ENCODE measurements at regions not wholly inside any gene's neighbourhood (a gene's known extent, or its start where the extent isn't known, plus 50 kb on each side); places are given as distances from the start of the nearest gene placed in this dataset.

DNA sequence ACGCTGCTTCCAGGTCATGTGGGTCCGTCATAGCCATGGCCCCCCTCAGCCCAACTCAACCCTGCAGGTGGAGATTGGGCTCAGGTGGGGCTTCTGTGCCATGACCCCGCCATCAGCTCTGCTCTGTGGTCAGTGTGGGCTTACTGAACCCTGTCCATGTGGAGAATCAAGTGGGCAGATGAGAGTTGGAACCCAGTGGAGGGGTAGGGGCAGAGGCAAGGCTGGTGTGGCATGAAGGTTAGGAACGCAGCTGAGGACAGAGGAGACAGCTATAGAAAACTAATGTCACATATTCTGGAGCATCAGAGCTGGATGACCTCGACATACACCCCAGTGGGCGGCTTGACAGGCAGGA lies 355.9 kb downstream of the PTPRU start (continued):
- TF ChIP-seq, protein P1, sequence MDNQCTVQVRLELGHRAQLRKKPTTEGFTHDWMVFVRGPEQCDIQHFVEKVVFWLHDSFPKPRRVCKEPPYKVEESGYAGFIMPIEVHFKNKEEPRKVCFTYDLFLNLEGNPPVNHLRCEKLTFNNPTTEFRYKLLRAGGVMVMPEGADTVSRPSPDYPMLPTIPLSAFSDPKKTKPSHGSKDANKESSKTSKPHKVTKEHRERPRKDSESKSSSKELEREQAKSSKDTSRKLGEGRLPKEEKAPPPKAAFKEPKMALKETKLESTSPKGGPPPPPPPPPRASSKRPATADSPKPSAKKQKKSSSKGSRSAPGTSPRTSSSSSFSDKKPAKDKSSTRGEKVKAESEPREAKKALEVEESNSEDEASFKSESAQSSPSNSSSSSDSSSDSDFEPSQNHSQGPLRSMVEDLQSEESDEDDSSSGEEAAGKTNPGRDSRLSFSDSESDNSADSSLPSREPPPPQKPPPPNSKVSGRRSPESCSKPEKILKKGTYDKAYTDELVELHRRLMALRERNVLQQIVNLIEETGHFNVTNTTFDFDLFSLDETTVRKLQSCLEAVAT (IDR thresholded peaks at IDR 0.05) = no peak
- TF ChIP-seq MEF2A (IDR thresholded peaks at IDR 0.05; ENCODE audit: insufficient read depth, low read depth, low read length) (no peak), EED (IDR thresholded peaks at IDR 0.05; ENCODE audit: low read depth) (no peak)

DNA sequence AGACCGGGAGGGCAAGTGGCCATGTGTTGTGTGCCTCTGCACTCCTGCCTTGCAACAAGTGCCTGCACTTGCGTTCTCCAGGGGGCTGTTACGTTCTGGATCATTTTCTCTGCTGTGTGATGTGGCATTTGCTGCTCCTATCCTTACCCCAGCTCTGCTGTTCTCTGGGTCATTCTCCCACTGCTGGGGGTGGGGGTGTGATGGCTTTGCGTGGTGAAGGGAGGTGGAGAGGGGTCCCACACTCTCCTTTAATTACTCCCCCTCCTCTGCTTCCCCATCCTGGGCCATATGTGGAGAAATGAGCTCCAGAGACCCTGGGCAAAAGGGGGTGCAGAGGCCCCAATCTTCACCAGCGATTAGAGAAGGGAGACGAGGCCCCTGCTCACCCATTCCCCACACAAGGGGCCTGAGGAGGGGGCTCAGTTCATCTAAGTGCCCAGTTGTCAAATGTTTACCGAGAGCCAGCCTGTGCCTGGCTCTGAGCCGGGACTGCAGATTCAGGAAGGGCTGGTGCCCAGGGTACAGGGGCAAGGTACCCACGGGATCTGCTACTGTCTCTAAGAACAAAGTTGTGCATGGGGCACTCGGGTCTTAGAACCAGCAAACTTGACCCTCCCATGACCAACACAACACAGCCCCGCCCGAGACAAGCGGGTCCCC lies 355.4 kb downstream of the PTPRU start:
- CTCF ChIA-PET = no interaction called here
- H3K9ac ChIP-seq (ENCODE audit: control insufficient read depth, insufficient read depth, low read length) = no peak overlapping the region
- FAIRE-seq = no peak
- 2% methylated on average over 13 of the region's 13 CpGs for WGBS (ENCODE audit: insufficient coverage, insufficient replicate concordance, low lambda C conversion rate, missing lambda C conversion rate)
- H3K4me2 ChIP-seq (ENCODE audit: control insufficient read depth, insufficient read depth) = no peak overlapping the region
- TF ChIP-seq, protein P2, sequence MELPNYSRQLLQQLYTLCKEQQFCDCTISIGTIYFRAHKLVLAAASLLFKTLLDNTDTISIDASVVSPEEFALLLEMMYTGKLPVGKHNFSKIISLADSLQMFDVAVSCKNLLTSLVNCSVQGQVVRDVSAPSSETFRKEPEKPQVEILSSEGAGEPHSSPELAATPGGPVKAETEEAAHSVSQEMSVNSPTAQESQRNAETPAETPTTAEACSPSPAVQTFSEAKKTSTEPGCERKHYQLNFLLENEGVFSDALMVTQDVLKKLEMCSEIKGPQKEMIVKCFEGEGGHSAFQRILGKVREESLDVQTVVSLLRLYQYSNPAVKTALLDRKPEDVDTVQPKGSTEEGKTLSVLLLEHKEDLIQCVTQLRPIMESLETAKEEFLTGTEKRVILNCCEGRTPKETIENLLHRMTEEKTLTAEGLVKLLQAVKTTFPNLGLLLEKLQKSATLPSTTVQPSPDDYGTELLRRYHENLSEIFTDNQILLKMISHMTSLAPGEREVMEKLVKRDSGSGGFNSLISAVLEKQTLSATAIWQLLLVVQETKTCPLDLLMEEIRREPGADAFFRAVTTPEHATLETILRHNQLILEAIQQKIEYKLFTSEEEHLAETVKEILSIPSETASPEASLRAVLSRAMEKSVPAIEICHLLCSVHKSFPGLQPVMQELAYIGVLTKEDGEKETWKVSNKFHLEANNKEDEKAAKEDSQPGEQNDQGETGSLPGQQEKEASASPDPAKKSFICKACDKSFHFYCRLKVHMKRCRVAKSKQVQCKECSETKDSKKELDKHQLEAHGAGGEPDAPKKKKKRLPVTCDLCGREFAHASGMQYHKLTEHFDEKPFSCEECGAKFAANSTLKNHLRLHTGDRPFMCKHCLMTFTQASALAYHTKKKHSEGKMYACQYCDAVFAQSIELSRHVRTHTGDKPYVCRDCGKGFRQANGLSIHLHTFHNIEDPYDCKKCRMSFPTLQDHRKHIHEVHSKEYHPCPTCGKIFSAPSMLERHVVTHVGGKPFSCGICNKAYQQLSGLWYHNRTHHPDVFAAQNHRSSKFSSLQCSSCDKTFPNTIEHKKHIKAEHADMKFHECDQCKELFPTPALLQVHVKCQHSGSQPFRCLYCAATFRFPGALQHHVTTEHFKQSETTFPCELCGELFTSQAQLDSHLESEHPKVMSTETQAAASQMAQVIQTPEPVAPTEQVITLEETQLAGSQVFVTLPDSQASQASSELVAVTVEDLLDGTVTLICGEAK (IDR thresholded peaks at IDR 0.05; ENCODE audit: borderline replicate concordance) = no peak
- TF ChIP-seq JUND (IDR thresholded peaks at IDR 0.05; ENCODE audit: low read depth, low read length) = no peak
- DNase-seq (ENCODE audit: low read depth, low spot score) = no peak
- POLR2A ChIA-PET = no interaction called here
- RAD21 ChIA-PET (ENCODE audit: unreplicated experiment) = no interaction called here
- no peaks in the 10 kb centered on the region for H3K79me2 ChIP-seq (ENCODE audit: control insufficient read depth, insufficient read depth, low read length)
- H3K27me3 ChIP-seq (replicated peaks in 1 of 2; ENCODE audit: control insufficient read depth in 2 of 2, insufficient read depth in 2 of 2, low read length in 1 of 2) = no peaks in the 10 kb centered on the region; a peak in 1 of 4 replicates
- intact Hi-C loops (cut with micrococcal nuclease; ENCODE audit: unreplicated experiment) = no loop called here
- no peak overlapping the region for H3K4me3 ChIP-seq
- ATAC-seq = no peak
- H4K20me1 ChIP-seq (ENCODE audit: control insufficient read depth, insufficient read depth) = no peaks in the 10 kb centered on the region
- H3K27ac ChIP-seq (ENCODE audit: control insufficient read depth, insufficient read depth) = no peak overlapping the region
- H3K36me3 ChIP-seq (ENCODE audit: control insufficient read depth in 2 of 2, insufficient read depth in 2 of 2, low read length in 1 of 2) = no peaks in the 10 kb centered on the region
- no peaks in the 10 kb centered on the region for H3K9me3 ChIP-seq (replicated peaks; ENCODE audit: control insufficient read depth, insufficient read depth, low read length)
- no TSS peak for BruUV-seq (replicated peaks)
- no peak overlapping the region for H2AFZ ChIP-seq (ENCODE audit: control insufficient read depth, low read depth, low read length)
- SMC1A ChIA-PET (ENCODE audit: uncharacterized antibody, unreplicated experiment) = interaction anchor here (0.6 kb wide), 1 partner anchor 1385 kb away, joined by 3 read pairs; no protein-coding TSS in a partner anchor
- no peaks in the 10 kb centered on the region for H3K4me1 ChIP-seq (ENCODE audit: control insufficient read depth, insufficient read depth, low read length)
- in situ Hi-C loops (cut with MboI) = no loop called here
